Tongue (tissue), 1 donor: ENCODE measurements at regions not wholly inside any gene's neighbourhood (a gene's known extent, or its start where the extent isn't known, plus 50 kb on each side); places are given as distances from the start of the nearest gene placed in this dataset.
"Not testable (repeated sequence)": the region's sequence is repeated elsewhere in the genome, so short reads cannot be mapped to it uniquely, and the experiment has no call there.

Source experiments
- DNase-seq: peaks from one replicate; pipeline ENCODE4 v3.0.0-alpha.2; 2015

DNA sequence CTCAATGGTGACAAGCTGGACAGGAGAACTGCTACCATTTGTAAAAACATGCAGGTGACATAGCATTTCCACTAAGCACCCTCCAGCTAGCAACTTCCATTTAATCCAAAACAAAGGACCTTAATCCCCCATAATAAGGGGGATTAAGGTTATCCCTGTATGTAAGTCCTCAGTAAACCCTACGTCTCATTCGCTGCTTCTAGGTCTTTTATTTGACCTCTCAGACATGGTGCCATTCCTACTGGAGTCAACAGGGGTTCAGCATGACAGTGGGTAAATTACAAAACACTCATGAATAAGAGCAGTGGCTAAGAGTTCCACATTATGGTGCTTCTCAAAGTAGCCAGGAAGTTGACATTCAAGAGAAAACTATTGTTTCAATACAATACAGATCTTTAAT, 121.8 kb upstream of the CAV2 start:
- DNase-seq = no peak

DNA sequence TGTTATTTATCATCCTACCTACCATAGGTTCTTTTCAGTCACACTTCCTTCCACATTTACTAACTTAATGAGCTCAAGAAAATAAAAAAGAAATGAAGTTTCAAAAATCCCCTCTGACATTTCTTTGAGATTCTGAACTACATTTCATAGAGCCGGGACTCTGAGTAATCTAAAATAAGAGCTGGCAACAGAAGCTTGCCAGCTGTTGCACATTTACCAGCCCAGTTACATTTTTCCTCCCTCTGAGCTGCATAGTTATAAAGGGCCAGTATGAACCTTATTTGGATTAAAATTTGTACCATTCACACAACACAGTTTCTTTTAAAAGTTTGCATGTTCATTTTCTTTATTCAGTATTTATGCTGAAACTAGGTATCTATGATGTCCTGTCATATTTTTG, 119.5 kb upstream of the CAV2 start:
- peak; percentile 67 for DNase-seq

DNA sequence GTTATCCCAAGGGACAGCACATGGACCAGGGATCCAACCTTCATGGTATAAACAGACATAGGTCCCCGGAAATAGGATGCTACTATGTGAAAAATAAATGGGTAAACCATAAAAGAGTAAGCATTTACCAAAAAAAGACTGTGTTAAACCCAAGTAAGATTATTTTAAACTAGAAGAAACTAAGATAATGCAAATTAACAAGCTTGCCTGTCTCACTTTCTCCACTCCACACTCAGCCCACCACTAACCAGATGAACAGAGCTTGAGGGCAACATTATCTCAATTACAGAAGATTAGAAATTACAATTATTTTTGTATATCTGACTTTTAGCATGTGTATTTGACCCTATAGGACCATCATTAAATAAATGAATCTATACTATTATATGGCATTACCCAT, 117.2 kb upstream of the CAV2 start:
- DNase-seq = no peak

DNA sequence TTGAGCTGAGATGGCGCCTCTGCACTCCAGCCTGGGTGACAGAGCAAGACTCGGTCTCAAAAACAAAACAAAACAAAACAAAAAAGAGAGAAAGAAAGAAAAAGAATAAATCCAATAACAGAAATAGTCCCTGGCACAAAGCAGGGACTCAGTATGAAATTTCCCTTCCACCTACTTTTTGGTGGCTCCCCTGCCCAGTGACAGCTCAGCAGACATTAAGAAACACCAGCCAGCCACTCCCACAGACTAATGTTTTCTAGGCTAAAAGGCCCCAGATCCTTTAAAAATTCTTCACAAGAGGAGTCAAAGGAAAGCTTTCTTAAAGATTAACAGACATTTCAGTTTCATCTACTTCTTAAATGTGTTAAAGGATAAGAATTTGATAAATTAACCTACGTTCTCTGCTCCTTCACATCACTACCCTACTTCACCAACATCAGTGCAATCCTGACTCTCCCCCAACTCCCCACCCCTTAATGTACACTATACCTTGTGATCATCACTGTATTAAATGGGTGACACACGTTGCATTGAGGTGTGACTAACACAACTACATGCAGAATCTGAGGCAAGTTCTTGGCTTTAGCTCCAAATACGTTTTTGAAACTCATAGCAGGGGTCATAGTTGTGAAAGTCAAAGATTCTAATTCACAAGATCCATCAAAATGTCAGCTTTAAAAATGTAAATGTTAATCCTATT, 114.5 kb upstream of the CAV2 start:
- no peak for DNase-seq

GRCh38 chr7:116386674-116387073, 112.9 kb upstream of the CAV2 start:
- DNase-seq = no peak

- no peak for DNase-seq
Measured at GRCh38 chr7:116390363-116390762, 109.2 kb upstream of the CAV2 start.

DNA sequence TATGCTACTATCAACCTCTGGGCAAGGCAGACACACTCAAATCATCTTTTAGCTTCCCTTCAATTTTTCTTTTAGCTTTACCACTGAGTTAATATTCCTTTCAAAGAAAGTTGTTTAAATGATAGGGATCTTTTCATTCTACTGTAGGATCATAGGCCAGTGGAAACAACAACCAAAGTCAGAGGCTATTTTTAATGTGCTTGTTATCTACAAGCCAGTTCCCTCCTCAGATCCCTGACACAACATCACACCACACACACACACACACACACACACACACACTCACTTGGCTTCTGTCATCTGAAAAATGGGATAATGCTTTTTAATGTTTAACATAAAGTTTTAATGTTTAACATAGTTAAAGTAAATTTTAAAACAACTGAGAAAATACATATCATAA, 106.7 kb upstream of the CAV2 start:
- DNase-seq = no peak

DNA sequence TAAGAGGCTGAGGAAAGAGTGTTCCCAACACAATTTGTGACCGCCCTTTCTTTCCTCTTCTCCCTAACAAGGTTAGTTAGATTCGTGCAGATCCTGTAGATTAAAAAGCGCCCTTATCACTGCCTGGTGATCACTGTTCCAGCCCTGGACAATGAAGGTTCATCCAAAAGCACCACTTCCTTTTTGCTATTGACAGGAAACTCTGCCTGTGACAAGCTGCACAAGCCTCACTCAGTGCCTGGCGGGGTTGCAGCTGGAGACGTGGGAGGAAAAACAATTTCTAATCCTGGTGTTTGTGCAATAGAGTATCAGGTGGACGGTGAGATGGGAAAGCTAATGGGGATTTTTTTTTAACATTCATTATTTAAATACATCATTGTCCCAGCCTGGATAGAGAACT, 105.9 kb upstream of the CAV2 start:
- peak; percentile 13 for DNase-seq

- no peak for DNase-seq
Measured at GRCh38 chr7:116394106-116394505, 105.4 kb upstream of the CAV2 start.

DNA sequence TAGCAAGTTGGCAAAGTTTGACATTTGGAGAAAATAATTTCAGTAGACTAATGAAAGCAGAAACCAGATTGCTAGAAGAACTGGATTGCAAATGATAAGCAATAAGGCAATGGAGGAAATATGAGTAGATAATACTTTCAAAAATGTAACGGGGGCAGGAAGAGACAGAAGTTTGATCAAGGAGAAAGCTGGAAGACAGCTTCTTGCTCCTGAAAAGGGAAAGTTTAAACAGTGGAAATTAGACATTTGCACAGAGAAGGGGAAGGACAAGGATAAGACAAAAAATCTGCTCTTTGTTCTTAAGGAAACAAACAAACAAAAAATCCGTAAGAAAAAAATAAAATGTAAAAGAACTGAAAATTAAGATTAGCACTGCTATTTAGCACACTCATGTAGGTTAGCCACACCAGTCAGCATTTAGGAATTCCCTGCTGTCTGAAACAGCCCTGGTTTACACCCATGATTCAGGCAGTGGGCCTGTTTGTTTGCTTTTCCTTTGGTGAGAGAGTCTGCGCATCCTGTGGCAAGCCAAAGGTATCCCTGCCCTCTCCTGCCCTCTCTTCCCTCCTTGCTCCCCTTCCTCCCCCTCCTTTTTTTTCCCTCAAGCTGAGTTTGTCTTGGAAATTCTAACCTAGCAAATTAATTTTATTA, 104.3 kb upstream of the CAV2 start:
- DNase-seq = no peak

- no peak for DNase-seq
Measured at GRCh38 chr7:116398672-116399071, 100.9 kb upstream of the CAV2 start.

GRCh38 chr7:116399819-116400218, 99.7 kb upstream of the CAV2 start:
- peak; percentile 29 for DNase-seq

DNA sequence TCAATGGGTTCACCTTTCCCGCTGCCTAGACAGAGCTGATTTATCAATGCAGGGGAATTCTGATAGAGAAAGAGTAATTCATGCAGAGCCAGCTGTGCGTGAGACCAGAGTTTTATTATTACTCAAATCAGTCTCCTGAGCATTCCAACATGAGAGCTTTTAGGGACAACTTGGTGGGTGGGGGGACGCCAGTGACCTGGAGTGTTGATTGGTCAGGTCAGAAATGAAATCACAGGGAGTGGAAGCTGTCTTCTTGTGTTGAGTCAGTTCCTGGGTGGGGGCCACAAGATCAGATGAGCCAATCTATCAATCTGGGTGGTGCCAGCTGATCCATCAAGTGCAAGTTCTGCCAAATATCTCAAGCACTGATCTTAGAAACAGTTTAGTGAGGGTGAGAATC, 99.0 kb upstream of the CAV2 start:
- DNase-seq = no peak

DNA sequence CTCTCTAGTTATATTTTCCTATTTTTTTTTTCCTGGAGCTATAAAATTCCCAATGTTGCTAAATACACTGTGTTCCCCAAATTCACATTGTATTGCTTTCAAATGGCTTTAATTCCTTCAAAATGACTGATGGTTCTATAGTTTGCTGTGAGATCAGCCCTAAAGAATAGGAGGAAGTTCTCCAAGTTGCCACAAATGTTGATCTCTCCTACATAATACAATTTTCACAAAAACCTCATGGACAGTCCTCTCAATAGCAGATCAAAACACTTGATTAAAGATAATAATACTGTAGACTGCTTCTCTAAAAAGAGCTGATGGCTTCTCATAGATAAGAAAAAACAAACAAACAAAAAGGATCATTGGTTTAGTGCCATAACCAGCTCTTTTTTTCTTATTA, 97.8 kb upstream of the CAV2 start:
- DNase-seq = no peak

DNA sequence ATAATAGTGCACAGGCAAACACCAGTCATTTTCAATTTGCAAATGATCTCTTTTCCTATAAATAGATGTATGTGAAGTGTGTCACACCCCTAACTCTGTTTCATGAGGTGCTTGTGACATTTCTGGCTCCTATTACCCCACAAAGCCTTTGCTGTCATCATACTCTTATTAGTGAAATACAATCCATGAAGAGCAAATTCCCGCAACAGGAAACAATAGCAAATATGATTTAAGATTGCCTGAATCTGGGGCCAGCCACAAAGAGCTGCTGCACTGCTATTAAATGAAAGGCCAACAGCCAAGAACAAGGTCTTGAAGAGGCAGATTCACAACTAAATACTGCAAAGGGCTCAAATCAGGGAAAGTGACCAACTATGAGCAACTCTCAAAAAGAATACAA, 96.3 kb upstream of the CAV2 start:
- peak; percentile 30 for DNase-seq

DNA sequence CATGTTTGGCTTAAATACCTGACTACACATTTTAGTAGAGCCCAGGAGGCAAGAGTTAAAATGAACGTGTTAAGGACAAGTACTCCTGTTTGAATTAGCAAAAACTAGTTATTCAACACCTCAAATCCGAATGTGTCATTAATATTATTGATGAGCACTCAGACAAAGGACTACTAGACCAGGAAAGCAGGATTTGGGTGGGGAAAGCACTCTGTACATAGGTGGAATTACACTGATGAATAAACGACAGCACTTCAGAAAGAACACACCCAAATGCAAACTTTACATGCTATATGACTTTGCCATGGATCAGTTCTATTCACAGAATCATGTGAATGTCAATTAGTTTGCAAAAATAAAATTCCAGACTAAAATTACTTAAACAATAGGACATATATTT, 95.1 kb upstream of the CAV2 start:
- no peak for DNase-seq

GRCh38 chr7:116405810-116406209, 93.7 kb upstream of the CAV2 start:
- no peak for DNase-seq

DNA sequence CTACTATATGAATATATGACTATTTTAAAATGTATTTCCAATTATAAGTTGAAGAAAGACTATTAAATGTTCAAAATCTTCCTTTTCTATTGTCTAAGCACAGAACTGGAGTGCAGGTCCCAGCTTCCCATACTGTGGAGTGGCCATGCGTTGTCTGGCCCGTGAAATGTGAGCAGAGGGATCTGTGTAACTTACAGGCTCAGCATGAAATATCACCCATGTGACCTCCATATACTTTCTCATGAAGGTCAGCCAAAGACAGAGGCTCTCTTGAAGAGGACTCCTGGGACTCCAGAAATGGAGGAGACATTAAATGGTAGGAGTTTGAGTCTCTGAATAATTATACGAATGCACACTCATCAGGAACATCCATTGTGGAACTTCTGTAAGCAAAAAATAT, 92.4 kb upstream of the CAV2 start:
- DNase-seq = no peak

DNA sequence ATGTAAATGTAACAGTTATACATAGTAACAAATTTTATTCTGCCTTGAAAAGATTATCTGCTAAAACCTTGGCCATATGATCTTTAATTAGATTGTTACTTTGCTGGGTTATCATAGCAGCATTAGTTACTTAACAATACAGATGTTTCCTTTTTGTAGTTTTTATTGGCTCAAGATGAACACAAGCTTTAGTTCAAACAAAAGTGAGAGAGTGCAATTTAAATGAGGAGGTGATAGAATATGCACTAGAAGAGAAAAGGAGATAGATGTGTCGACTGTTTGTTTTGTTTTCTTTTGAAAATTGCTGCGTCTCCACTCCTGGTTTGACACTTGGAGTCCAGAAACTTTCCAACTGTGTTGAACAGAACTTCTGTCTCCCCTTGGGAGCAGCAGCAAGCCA, 91.4 kb upstream of the CAV2 start:
- no peak for DNase-seq

DNA sequence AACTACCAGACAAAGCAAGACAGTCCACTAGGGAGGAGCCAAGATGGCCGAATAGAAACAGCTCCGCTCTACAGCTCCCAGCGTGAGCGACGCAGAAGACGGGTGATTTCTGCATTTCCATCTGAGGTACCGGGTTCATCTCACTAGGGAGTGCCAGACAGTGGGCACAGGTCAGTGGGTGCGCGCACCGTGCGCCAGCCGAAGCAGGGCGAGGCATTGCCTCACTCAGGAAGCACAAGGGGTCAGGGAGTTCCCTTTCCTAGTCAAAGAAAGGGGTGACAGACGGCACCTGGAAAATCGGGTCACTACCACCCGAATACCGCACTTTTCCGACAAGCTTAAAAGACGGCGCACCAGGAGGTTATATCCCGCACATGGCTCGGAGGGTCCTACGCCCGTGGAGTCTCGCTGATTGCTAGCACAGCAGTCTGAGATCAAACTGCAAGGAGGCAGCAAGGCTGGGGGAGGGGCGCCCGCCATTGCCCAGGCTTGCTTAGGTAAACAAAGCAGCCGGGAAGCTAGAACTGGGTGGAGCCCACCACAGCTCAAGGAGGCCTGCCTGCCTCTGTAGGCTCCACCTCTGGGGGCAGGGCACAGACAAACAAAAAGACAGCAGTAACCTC, 90.6 kb upstream of the CAV2 start:
- not testable (repeated sequence) for DNase-seq

GRCh38 chr7:116410694-116411093, 88.8 kb upstream of the CAV2 start:
- DNase-seq = not testable (repeated sequence)

- DNase-seq = no peak
Measured at GRCh38 chr7:116417593-116418345, 81.8 kb upstream of the CAV2 start.

- no peak for DNase-seq
Measured at GRCh38 chr7:116418524-116418923, 81.0 kb upstream of the CAV2 start.
